GM12872 (cell line): ENCODE measurements at regions not wholly inside any gene's neighbourhood (a gene's known extent, or its start where the extent isn't known, plus 50 kb on each side); places are given as distances from the start of the nearest gene placed in this dataset.

Experiments
- TF ChIP-seq, protein P1 (sequence below): IDR thresholded peaks from 3 replicates; pipeline ENCODE4 v1.5.1; 2011; ENCODE audit warnings: low read depth, mild to moderate bottlenecking, low read length, moderate library complexity; ENCODE audit not compliant: insufficient read depth

DNA sequence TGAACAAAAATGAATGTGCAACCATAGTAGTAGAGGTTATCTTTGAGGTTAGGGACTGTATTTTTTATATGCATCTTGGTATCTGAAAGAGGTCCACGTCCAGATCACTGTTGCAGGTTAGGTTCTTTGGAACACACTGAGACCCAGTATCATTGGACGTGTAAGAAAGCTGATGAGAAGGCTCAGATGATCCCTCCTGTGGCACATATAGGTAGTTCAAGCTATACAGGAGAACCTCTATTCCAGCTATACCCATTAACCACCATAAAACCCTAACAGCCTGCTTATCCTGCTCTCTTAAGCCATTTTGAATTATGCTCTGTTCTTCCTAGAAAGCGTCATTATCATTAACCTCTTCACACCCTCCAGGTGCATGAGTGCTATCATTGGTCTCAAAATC, 930.7 kb upstream of the HS3ST1 start:
- TF ChIP-seq, protein P1, sequence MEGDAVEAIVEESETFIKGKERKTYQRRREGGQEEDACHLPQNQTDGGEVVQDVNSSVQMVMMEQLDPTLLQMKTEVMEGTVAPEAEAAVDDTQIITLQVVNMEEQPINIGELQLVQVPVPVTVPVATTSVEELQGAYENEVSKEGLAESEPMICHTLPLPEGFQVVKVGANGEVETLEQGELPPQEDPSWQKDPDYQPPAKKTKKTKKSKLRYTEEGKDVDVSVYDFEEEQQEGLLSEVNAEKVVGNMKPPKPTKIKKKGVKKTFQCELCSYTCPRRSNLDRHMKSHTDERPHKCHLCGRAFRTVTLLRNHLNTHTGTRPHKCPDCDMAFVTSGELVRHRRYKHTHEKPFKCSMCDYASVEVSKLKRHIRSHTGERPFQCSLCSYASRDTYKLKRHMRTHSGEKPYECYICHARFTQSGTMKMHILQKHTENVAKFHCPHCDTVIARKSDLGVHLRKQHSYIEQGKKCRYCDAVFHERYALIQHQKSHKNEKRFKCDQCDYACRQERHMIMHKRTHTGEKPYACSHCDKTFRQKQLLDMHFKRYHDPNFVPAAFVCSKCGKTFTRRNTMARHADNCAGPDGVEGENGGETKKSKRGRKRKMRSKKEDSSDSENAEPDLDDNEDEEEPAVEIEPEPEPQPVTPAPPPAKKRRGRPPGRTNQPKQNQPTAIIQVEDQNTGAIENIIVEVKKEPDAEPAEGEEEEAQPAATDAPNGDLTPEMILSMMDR = no peak

GRCh38 chr4:12324965-12325364, 896.3 kb upstream of the HS3ST1 start:
- TF ChIP-seq, protein P1 = no peak

DNA sequence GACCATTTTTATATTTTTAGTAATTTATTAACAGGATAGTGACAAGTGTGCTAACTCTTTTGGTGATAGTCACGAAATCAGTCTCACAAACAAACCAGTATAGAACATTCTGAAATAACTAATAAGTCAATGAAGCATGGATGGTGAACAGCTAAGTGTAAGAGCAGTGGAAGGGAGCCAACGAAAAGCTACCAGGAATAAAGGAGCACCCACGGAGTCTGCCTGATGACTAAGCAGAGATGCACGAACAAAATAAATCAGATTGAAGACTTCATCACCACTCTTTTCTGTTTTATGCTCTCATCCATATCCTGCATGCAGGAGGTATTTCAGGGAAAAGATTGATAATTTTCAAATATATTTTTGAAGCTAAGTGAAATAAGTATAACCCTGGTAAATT, 891.1 kb upstream of the HS3ST1 start:
- TF ChIP-seq, protein P1 = no peak

DNA sequence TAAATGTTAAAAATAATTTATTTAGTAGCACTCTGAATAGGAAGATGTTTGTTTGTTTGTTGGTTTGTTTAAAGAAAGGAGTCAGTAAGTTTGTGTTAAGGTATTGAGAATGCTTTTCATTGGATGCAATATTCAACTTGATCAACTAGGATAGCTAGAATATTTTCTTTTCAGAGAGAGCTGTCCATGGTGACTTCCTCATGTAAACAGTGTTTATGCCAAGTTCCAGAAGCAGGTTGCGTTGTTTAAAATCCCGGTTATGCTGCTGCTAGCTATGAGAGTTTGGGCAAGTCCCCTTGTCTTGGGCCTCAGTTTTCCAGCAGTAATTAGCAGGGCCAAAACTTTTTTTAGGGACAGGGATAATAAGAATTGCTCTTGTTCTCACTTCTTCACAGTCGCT, 876.2 kb upstream of the HS3ST1 start:
- TF ChIP-seq, protein P1 = no peak

- TF ChIP-seq, protein P1 = no peak
Observed at GRCh38 chr4:12296366-12296765, 867.7 kb upstream of the HS3ST1 start.

GRCh38 chr4:12293906-12294525, 865.3 kb upstream of the HS3ST1 start:
- TF ChIP-seq, protein P1 = no peak

- TF ChIP-seq, protein P1 = no peak
Observed at GRCh38 chr4:12286351-12286750, 857.7 kb upstream of the HS3ST1 start.
